Thoracic aorta (tissue), 2 donors: ENCODE measurements at regions not wholly inside any gene's neighbourhood (a gene's known extent, or its start where the extent isn't known, plus 50 kb on each side); places are given as distances from the start of the nearest gene placed in this dataset.
"Not testable (repeated sequence)": the region's sequence is repeated elsewhere in the genome, so short reads cannot be mapped to it uniquely, and the experiment has no call there.

ENCODE experiments used
- ATAC-seq: fragments of 150-250 bp; one replicate; pipeline ENCODE4 v1.8.0; 2017; ENCODE audit warnings: low read depth; ENCODE audit not compliant: insufficient number of reproducible peaks, low FRiP score
- DNase-seq: peaks from one replicate; pipeline ENCODE4 v3.0.0-alpha.2; 2020; ENCODE audit warnings: low spot score
- H3K27ac ChIP-seq, 2 donors: fragments of 200-600 bp; sonication (generic); 1 replicate in 1 of 2; 2 replicates in 1 of 2; pipeline ENCODE4 v1.5.1; 2016; ENCODE audit warnings: mild to moderate bottlenecking in 2 of 2, moderate library complexity in 2 of 2
- H3K27me3 ChIP-seq: fragments of 200-600 bp; sonication (generic); replicated peaks from 2 replicates; pipeline ENCODE4 v1.6.0; 2016; ENCODE audit warnings: mild to moderate bottlenecking; ENCODE audit not compliant: insufficient read depth
- H3K36me3 ChIP-seq: fragments of 200-600 bp; sonication (generic); one replicate; pipeline ENCODE4 v1.5.1; 2016
- H3K4me1 ChIP-seq, 2 donors: fragments of 200-600 bp; sonication (generic); 1 replicate in 1 of 2; 2 replicates in 1 of 2; pipeline versions ENCODE4 v1.5.1 to v1.6.0; 2016; ENCODE audit warnings: low read depth in 2 of 2, mild to moderate bottlenecking in 1 of 2; ENCODE audit not compliant: control insufficient read depth in 1 of 2
- H3K4me3 ChIP-seq: fragments of 200-600 bp; sonication (generic); 2 replicates; pipeline ENCODE4 v1.5.1; 2016; ENCODE audit warnings: mild to moderate bottlenecking
- H3K9me3 ChIP-seq: fragments of 200-600 bp; sonication (generic); 2 replicates; pipeline ENCODE4 v1.5.1; 2016
- TF ChIP-seq, protein P1 (sequence below): fragments of 200-600 bp; sonication (generic); IDR thresholded peaks from one replicate; pipeline ENCODE4 v1.5.1; 2019; ENCODE audit warnings: antibody characterized with exemption

DNA sequence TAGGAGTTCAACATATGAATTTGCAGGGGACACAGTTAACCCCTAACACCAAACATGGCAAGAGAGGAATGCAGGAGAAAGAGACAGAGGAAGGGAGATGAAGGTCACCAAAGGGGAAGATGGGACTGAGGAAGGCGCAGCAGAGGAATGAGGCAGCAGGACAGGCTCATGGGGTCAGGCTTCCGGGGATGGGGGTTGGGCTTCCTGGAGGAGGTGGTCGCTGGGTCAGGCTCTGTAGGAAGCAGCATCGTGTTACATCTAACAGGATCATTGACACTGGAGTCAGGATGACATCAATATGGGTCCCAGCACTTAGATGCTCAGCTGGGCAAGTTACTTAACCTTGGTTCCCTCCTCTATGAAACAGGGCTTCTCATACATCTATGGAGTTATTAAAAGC, 113.2 kb downstream of the NPTX2 start:
- ATAC-seq = no peak
- Histone ChIP-seq H3K36me3 (no peaks in the 10 kb centered on the region), H3K4me3 (no peak overlapping the region), H3K9me3 (peaks cover 4% of the 10 kb centered on the region), H3K27ac (no peak overlapping the region), H3K4me1 (no peaks in the 10 kb centered on the region), H3K27me3 (no peaks in the 10 kb centered on the region)
- no peak for DNase-seq
- TF ChIP-seq, protein P1, sequence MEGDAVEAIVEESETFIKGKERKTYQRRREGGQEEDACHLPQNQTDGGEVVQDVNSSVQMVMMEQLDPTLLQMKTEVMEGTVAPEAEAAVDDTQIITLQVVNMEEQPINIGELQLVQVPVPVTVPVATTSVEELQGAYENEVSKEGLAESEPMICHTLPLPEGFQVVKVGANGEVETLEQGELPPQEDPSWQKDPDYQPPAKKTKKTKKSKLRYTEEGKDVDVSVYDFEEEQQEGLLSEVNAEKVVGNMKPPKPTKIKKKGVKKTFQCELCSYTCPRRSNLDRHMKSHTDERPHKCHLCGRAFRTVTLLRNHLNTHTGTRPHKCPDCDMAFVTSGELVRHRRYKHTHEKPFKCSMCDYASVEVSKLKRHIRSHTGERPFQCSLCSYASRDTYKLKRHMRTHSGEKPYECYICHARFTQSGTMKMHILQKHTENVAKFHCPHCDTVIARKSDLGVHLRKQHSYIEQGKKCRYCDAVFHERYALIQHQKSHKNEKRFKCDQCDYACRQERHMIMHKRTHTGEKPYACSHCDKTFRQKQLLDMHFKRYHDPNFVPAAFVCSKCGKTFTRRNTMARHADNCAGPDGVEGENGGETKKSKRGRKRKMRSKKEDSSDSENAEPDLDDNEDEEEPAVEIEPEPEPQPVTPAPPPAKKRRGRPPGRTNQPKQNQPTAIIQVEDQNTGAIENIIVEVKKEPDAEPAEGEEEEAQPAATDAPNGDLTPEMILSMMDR = no peak

DNA sequence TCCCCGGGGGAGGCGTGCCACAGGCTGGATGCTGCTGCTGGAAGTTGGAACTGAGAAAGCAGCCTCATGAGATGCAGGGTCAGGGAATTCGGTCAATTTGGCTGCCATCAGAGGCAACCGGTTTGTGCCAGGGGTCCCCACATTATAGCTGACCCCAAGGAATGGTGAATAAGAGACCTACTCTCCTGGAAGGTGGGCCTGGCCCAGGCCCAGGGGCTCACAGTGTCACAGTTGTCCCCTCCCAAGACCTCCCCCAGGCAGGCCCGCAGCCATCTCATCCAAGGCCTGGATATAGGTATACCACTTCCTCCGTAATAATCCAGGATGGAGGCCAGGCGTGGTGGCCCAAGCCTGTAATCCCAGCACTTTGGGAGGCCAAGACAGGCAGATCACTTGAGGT, 114.6 kb downstream of the NPTX2 start:
- TF ChIP-seq, protein P1 = no peak
- Histone ChIP-seq H3K27ac (no peak overlapping the region), H3K9me3 (peaks cover 4% of the 10 kb centered on the region), H3K27me3 (no peaks in the 10 kb centered on the region), H3K36me3 (no peaks in the 10 kb centered on the region), H3K4me1 (no peaks in the 10 kb centered on the region), H3K4me3 (no peak overlapping the region)
- DNase-seq (no peak), ATAC-seq (no peak)

GRCh38 chr7:98733036-98733435, 116.0 kb downstream of the NPTX2 start:
- no peak overlapping the region for H3K4me3 ChIP-seq
- H3K27me3 ChIP-seq = no peaks in the 10 kb centered on the region
- H3K27ac ChIP-seq = no peak overlapping the region
- H3K36me3 ChIP-seq = no peaks in the 10 kb centered on the region
- DNase-seq (no peak), ATAC-seq (no peak)
- peaks cover 4% of the 10 kb centered on the region for H3K9me3 ChIP-seq
- H3K4me1 ChIP-seq = no peaks in the 10 kb centered on the region
- TF ChIP-seq, protein P1 = no peak

- DNase-seq = no peak
- Histone ChIP-seq H3K27me3 (no peaks in the 10 kb centered on the region), H3K27ac (no peak overlapping the region), H3K4me3 (no peak overlapping the region), H3K36me3 (no peaks in the 10 kb centered on the region), H3K9me3 (peaks cover 4% of the 10 kb centered on the region), H3K4me1 (no peaks in the 10 kb centered on the region)
- TF ChIP-seq, protein P1 = no peak
- ATAC-seq = no peak
Observed at GRCh38 chr7:98735801-98736200, 118.7 kb downstream of the NPTX2 start.

DNA sequence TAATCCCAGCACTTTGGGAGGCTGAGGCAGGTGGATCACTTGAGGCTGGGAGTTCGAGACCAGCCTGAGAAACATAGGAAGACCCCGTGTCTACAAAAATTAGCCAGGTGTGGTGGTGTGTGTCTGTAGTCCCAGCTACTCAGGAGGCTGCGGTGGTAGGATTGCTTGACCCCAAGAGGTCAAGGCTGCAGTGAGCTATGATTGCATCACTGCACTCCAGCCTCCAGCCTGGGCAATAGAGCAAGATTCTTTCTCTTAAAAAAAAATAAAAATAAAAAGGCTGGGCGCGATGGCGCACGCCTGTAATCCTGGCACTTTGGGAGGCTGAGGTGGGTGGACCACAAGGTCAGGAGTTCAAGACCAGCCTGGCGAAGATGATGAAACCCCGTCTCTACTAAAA, 119.4 kb downstream of the NPTX2 start:
- H3K9me3 ChIP-seq, H3K27ac ChIP-seq, H3K4me1 ChIP-seq, H3K4me3 ChIP-seq, H3K36me3 ChIP-seq, DNase-seq, H3K27me3 ChIP-seq, ATAC-seq: not testable (repeated sequence)

- H3K36me3 ChIP-seq = no peaks in the 10 kb centered on the region
- DNase-seq = no peak
- H3K4me1 ChIP-seq = no peaks in the 10 kb centered on the region
- TF ChIP-seq, protein P1 = no peak
- no peaks in the 10 kb centered on the region for H3K27me3 ChIP-seq
- no peak for ATAC-seq
- no peak overlapping the region for H3K4me3 ChIP-seq
- H3K27ac ChIP-seq = no peak overlapping the region
- H3K9me3 ChIP-seq = peaks cover 4% of the 10 kb centered on the region
Observed at GRCh38 chr7:98737176-98737575, 120.1 kb downstream of the NPTX2 start.
